RPMI8226 (cell line): ENCODE measurements at regions not wholly inside any gene's neighbourhood (a gene's known extent, or its start where the extent isn't known, plus 50 kb on each side); places are given as distances from the start of the nearest gene placed in this dataset.
"Not testable (repeated sequence)": the region's sequence is repeated elsewhere in the genome, so short reads cannot be mapped to it uniquely, and the experiment has no call there.

Experiments
- DNase-seq: peaks from one replicate; pipeline ENCODE4 v3.0.0-alpha.2; 2015

GRCh38 chr10:44300666-44301649, 83.9 kb downstream of the CXCL12 start:
- DNase-seq, result peak; percentile 75

- no peak for DNase-seq
Measured at GRCh38 chr10:44298713-44299112, 86.2 kb downstream of the CXCL12 start.

GRCh38 chr10:44297963-44298362, 86.9 kb downstream of the CXCL12 start:
- DNase-seq, result no peak

GRCh38 chr10:44295644-44296241, 89.2 kb downstream of the CXCL12 start:
- no peak for DNase-seq

GRCh38 chr10:44294726-44295412, 90.0 kb downstream of the CXCL12 start:
- no peak for DNase-seq

GRCh38 chr10:44293842-44294241, 91.1 kb downstream of the CXCL12 start:
- no peak for DNase-seq

GRCh38 chr10:44293306-44293778, 91.6 kb downstream of the CXCL12 start:
- DNase-seq, result no peak

GRCh38 chr10:44292390-44293002, 92.4 kb downstream of the CXCL12 start:
- no peak for DNase-seq

- no peak for DNase-seq
Measured at GRCh38 chr10:44291091-44291490, 93.8 kb downstream of the CXCL12 start.

- DNase-seq, result no peak
Measured at GRCh38 chr10:44289125-44289524, 95.8 kb downstream of the CXCL12 start.

- no peak for DNase-seq
Measured at GRCh38 chr10:44287408-44287807, 97.5 kb downstream of the CXCL12 start.

- DNase-seq, result peak; percentile 3
Measured at GRCh38 chr10:44284198-44285084, 100.5 kb downstream of the CXCL12 start.

GRCh38 chr10:44282626-44283300, 102.1 kb downstream of the CXCL12 start:
- no peak for DNase-seq

GRCh38 chr10:44281662-44282061, 103.2 kb downstream of the CXCL12 start:
- DNase-seq, result no peak

- DNase-seq, result no peak
Measured at GRCh38 chr10:44281089-44281613, 103.7 kb downstream of the CXCL12 start.

GRCh38 chr10:44280226-44281014, 104.5 kb downstream of the CXCL12 start:
- DNase-seq, result no peak

GRCh38 chr10:44279426-44280126, 105.3 kb downstream of the CXCL12 start:
- no peak for DNase-seq

- no peak for DNase-seq
Measured at GRCh38 chr10:44278837-44279324, 106.0 kb downstream of the CXCL12 start.

GRCh38 chr10:44268435-44268948, 116.4 kb downstream of the CXCL12 start:
- DNase-seq, result not testable (repeated sequence)
